ENCODE measurements at regions not wholly inside any gene's neighbourhood (a gene's known extent, or its start where the extent isn't known, plus 50 kb on each side); places are given as distances from the start of the nearest gene placed in this dataset.

DNA sequence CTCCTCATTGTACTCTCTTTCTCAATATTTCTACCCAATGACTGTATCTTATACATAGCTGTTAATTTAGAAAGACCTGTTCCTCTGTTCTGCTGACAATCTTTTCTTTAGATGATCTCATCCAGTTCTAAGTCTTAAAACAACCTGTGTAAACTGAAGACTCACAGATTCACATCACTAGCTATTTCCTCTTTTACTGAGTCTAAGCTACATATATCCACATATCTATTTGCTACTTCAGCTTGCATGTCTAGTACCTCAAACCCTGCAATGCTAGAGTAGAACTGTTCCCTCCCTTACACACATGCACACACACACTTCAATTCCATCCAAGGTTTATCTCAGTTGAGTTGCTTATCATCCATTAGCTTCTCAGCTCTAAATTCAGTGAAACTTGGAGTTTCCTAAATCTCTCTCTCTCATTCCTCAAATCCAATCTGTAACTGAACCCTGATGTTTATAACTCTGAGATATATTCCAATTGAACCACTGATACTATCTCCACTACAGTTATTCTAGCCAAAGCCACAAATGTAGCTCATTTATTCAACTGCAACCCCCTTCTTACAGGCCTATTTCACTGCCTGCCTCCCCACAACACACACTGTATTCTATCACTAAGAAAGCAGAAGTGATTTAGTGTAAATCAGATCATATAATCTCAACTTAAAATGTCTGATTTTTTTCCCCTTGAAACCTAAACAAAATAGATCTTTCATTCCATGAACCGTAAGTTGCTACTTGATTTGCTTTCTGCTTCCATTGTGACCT lies 1036.8 kb upstream of the POT1 start:
- Histone ChIP-seq H3K9me3 (replicated peaks; ENCODE audit: control insufficient read depth, insufficient read depth, low read depth, low read length) (no peaks in the 10 kb centered on the region), H3K4me3 (no peak overlapping the region), H3K4me1 (replicated peaks in 1 of 2; ENCODE audit: control insufficient read depth in 2 of 2, insufficient read depth in 2 of 2, low read length in 2 of 2) (no peaks in the 10 kb centered on the region), H3K79me2 (ENCODE audit: control insufficient read depth, insufficient read depth, low read length) (no peaks in the 10 kb centered on the region), H3K4me2 (ENCODE audit: insufficient read depth, low read length) (no peak overlapping the region), H3K9ac (ENCODE audit: insufficient read depth in 1 of 2, low read depth in 2 of 2, low read length in 2 of 2) (no peak overlapping the region), H3K9me1 (ENCODE audit: control insufficient read depth, insufficient read depth, low read length) (no peaks in the 10 kb centered on the region), H3K27ac (ENCODE audit: extremely low read depth, low read depth, low read length) (no peak overlapping the region), H3K27me3 (ENCODE audit: control insufficient read depth in 2 of 2, insufficient read depth in 2 of 2, low read length in 2 of 2) (no peaks in the 10 kb centered on the region), H3K36me3 (ENCODE audit: control insufficient read depth, insufficient read depth, low read length) (no peaks in the 10 kb centered on the region), H4K20me1 (replicated peaks; ENCODE audit: control insufficient read depth, insufficient read depth, low read length) (no peaks in the 10 kb centered on the region), H2AFZ (ENCODE audit: low read depth, low read length) (no peak overlapping the region)
- 0% methylated on average over 1 of the region's 1 CpG for WGBS (ENCODE audit: insufficient coverage, low coverage, missing lambda C conversion rate)
- ATAC-seq (no peak), FAIRE-seq (no peak), DNase-seq (ENCODE audit: extremely low read depth in 1 of 4, low spot score in 3 of 4) (no peak)
- in situ Hi-C loops (cut with MboI) (no loop called here), intact Hi-C loops (cut with micrococcal nuclease) (no loop called here)
- ChIA-PET POLR2A (no interaction called here), CTCF (ENCODE audit: low intra/inter-chr PET ratio) (no interaction called here)
- BruUV-seq (replicated peaks) = no TSS peak
- no peak for TF ChIP-seq ZNF224 (CRISPR knock-in tag; IDR thresholded peaks at IDR 0.05)
- TF ChIP-seq, protein P1, sequence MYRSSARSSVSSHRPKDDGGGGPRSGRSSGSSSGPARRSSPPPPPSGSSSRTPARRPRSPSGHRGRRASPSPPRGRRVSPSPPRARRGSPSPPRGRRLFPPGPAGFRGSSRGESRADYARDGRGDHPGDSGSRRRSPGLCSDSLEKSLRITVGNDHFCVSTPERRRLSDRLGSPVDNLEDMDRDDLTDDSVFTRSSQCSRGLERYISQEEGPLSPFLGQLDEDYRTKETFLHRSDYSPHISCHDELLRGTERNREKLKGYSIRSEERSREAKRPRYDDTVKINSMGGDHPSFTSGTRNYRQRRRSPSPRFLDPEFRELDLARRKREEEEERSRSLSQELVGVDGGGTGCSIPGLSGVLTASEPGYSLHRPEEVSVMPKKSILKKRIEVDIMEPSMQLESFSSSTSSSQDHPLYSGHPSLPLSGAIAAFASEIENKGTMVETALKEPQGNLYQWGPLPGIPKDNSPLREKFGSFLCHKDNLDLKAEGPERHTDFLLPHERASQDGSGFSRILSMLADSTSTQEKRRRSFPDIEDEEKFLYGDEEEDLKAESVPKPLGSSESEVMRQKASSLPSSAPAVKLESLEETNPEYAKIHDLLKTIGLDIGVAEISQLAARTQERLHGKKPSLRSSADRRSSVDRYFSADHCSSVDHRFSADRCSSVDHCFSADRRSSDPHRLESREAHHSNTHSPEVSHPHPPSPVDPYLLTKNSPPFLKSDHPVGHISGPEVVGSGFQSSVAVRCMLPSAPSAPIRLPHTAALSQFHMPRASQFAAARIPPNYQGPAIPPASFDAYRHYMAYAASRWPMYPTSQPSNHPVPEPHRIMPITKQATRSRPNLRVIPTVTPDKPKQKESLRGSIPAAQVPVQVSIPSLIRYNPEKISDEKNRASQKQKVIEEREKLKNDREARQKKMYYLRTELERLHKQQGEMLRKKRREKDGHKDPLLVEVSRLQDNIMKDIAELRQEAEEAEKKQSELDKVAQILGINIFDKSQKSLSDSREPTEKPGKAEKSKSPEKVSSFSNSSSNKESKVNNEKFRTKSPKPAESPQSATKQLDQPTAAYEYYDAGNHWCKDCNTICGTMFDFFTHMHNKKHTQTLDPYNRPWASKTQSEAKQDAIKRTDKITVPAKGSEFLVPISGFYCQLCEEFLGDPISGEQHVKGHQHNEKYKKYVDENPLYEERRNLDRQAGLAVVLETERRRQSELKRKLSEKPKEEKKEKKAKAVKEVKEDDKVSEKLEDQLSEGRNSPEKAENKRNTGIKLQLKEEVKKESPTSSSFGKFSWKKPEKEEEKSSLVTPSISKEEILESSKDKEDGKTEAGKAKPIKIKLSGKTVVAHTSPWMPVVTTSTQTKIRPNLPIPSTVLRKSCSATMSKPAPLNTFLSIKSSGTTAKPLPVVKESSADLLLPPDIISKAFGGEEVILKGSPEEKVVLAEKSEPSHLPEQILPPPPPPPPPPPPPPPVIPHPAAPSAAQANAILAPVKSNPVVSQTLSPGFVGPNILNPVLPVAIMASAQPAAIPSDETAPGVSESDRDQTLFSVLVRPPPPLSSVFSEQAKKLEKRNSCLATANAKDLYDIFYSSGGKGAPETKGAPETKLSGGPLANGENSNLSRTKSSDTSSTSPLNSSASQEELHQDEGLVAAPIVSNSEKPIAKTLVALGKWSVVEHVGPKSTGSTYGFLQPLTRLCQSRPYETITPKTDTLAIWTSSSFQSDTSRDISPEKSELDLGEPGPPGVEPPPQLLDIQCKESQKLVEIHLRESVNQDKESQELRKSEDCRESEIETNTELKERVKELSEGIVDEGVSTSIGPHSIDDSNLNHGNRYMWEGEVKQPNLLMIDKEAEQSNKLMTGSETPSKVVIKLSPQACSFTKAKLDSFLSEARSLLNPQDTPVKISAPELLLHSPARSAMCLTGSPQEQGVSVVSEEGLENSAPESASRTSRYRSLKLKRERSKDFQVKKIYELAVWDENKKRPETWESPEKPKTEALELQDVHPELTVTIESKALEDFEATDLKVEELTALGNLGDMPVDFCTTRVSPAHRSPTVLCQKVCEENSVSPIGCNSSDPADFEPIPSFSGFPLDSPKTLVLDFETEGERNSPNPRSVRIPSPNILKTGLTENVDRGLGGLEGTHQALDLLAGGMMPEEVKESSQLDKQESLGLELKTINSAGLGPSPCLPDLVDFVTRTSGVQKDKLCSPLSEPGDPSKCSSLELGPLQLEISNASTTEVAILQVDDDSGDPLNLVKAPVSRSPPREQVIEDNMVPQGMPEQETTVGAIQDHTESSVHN (IDR thresholded peaks at IDR 0.05; ENCODE audit: borderline replicate concordance in 1 of 2, low read depth in 1 of 2) = no peak
- no peak for TF ChIP-seq EWSR1 (IDR thresholded peaks at IDR 0.05; ENCODE audit: borderline replicate concordance, low read depth, partially characterized antibody)
- no peak for TF ChIP-seq MCM5 (IDR thresholded peaks at IDR 0.05; ENCODE audit: low read depth)
- TF ChIP-seq SMARCA4 (IDR thresholded peaks at IDR 0.05) = no peak
- no peak for TF ChIP-seq SRSF1 (IDR thresholded peaks at IDR 0.05; ENCODE audit: low read depth, low read length)
- TF ChIP-seq, protein P2, sequence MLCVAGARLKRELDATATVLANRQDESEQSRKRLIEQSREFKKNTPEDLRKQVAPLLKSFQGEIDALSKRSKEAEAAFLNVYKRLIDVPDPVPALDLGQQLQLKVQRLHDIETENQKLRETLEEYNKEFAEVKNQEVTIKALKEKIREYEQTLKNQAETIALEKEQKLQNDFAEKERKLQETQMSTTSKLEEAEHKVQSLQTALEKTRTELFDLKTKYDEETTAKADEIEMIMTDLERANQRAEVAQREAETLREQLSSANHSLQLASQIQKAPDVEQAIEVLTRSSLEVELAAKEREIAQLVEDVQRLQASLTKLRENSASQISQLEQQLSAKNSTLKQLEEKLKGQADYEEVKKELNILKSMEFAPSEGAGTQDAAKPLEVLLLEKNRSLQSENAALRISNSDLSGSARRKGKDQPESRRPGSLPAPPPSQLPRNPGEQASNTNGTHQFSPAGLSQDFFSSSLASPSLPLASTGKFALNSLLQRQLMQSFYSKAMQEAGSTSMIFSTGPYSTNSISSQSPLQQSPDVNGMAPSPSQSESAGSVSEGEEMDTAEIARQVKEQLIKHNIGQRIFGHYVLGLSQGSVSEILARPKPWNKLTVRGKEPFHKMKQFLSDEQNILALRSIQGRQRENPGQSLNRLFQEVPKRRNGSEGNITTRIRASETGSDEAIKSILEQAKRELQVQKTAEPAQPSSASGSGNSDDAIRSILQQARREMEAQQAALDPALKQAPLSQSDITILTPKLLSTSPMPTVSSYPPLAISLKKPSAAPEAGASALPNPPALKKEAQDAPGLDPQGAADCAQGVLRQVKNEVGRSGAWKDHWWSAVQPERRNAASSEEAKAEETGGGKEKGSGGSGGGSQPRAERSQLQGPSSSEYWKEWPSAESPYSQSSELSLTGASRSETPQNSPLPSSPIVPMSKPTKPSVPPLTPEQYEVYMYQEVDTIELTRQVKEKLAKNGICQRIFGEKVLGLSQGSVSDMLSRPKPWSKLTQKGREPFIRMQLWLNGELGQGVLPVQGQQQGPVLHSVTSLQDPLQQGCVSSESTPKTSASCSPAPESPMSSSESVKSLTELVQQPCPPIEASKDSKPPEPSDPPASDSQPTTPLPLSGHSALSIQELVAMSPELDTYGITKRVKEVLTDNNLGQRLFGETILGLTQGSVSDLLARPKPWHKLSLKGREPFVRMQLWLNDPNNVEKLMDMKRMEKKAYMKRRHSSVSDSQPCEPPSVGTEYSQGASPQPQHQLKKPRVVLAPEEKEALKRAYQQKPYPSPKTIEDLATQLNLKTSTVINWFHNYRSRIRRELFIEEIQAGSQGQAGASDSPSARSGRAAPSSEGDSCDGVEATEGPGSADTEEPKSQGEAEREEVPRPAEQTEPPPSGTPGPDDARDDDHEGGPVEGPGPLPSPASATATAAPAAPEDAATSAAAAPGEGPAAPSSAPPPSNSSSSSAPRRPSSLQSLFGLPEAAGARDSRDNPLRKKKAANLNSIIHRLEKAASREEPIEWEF (CRISPR knock-in tag; IDR thresholded peaks at IDR 0.05) = no peak
- no peak for TF ChIP-seq ZNF644 (tag; IDR thresholded peaks at IDR 0.05; ENCODE audit: low read depth)
- TF ChIP-seq GATA2 (CRISPR knock-in tag; IDR thresholded peaks at IDR 0.05) = no peak
